GM19043 (cell line): ENCODE measurements at regions not wholly inside any gene's neighbourhood (a gene's known extent, or its start where the extent isn't known, plus 50 kb on each side); places are given as distances from the start of the nearest gene placed in this dataset.

Experiments used
- ATAC-seq: cut with Tn5 transposase; IDR thresholded peaks from one replicate; pipeline ENCODE4 v1.9.1; 2021; ENCODE audit warnings: low read depth; ENCODE audit not compliant: unreplicated experiment

DNA sequence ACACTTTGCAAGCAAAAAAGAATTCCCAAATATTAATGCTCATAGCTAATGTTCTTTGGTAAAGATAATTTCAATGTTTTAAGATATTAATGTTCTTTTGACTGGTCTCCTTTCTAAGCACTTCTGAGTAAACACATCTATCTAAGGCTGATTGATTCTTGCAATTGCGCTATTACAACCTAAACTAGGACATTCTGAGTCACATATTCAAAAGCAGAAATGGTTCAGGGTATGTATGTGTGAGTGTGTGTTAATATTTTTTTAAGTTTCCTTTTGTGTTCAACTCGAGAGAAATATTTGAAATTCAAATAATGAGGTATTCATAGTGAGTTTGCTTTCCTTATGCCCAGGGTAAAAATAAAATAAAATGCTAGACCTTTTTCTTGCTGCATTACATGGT, 203.6 kb upstream of the GRIK3 start:
- no peak for ATAC-seq

DNA sequence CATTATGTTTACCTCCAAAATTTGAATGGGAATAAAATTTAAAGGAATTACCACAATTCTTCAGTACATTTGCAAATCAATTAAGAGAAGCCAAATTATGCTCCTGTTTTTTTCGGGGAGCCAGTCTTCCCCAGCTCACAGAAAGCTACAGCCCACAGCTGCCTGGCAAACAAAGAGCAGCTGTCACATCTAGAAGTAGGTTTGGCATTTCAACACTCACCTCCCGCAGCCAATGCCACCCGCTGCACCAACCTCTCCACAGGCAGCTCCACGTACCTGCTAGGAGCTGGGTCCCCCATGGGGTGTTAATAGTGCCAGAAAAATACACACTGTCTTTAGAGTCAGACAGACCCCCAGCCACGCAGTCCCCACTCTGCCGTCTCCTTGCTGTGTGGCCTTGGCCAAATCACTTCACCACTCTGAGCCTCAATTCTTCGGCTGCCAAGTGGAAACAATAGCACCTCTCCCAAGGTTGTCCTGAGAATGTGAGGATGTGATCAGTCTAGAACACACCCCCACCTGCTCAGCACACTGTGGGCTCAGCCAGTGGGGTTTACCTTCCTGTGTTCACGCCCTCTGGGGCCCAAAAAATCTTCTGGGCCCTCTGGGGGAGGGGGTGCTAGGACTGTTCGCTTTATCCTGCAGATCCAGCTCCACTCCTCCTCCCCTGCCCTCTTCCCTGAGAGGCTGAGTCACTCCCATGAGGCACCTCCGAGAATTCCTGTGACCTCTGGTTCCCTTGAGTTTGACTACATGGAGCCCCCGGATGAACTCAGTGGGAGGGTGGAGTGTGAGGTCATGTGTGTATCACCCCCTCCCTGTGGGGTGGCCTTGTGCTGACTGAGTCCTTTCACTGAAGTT, 204.3 kb upstream of the GRIK3 start:
- ATAC-seq: no peak

DNA sequence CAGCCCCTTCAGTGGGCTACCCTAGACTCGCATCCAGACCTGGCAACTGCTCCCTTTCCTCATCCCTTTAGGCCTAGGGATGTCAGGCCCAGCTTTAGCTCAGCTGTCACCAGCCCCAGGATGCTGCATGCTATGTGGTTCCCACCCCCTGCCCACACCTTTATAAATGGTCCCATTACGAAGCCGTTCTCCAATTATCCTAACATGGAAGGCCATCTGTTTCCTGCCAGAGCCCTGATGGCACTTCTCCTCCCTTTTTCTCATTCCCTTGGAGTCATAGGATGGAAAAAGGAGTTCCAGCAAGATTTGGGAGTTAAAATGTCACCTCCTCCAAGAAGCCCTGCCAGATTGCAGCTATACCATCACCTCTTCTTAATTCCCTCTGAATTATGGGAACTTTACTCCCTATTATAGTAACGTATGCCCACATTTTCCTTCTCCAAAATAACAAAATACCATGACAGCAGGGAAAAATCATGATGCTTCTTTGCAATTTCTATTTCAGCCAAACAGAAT, 205.0 kb upstream of the GRIK3 start:
- no peak for ATAC-seq

DNA sequence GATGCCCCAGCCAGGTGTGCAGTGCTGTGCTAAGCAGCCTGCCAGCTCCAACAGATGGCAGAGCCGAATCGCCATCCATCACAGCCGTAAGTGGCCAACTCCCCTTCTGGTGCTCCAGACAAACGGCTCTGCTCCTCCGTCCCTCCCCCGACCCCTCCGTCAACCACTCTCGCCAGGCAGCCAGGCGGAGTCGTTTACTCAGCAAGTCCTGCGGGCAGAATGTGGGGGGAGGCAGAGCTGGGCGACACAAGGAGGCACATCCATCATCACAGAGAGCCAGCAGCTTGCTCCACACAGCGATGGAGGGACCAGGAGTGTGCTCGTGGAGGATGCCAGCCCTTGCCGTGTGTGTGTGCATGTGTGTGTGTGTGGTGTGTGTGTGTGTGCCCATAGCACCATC, 206.6 kb upstream of the GRIK3 start:
- no peak for ATAC-seq

DNA sequence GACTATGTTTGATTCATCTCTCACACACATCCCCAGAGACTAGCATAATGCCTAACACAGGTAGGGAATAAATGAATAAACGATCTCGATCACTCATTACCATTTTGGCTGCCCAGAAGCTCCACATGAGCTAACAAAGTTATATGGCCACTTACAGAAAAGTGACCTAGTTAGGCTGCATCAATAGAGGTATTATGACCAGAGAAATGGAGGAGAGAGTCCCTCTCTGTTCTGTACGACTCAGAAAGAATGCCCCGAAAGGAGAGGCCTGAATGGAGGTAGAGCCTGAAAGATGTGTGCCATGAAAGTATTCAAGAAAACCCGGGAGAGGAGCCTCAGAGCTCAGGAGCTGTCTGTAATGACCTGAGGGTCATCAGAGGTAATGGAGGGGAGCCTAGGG, 208.2 kb upstream of the GRIK3 start:
- ATAC-seq: no peak

DNA sequence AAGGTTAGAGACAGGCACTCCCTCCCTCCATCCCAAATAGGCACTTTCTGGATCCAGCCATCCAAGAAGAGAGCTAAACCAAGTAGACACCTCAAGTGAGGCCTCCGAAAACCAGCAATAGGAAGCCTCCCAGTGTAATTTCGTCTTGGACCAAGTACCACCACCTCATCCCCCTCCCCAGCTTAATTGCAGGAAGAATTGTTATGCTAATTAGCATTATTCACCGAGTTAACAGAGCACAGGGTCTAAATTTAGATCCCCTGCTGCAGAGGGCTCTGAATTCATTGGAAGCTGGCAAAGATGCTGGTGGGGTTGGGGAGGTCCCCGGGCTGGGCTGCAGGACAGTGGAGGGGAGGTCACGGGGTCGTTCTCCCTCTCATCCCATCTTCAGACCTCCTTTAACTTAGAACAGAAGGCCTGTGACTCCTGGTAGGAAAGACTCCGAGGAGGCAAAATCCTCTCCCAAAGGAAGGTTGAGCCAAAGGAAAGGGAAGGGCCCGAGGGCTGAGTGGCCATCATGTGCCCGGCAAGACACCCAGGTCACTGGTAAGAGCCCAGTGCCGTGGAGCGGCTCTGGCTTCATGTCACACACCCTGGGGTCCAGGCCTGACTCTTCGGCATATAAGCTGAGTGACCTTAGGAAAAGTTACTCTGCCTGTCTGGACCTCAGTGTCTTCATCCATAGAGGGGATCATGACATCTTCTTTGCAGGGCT, 209.2 kb upstream of the GRIK3 start:
- no peak for ATAC-seq

DNA sequence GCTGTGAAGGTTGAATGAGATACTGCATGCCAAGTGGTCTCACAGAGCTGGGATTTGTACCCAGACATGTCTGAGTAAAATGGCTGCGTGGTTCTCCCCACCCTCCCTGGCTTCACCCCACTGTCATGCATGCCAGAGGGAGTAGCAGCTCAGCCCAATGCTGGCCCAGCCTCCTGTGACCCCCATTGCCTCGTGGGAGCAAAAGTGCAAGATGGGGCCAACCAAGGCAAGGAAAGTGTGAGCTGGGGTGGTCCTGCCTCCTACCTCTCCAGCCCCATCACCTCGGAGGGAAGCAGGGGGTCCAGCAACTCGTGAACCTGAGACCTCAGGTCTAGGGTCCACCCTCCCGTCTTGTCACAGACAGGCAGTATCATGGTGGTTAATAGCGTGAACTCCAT, 209.8 kb upstream of the GRIK3 start:
- ATAC-seq: no peak

DNA sequence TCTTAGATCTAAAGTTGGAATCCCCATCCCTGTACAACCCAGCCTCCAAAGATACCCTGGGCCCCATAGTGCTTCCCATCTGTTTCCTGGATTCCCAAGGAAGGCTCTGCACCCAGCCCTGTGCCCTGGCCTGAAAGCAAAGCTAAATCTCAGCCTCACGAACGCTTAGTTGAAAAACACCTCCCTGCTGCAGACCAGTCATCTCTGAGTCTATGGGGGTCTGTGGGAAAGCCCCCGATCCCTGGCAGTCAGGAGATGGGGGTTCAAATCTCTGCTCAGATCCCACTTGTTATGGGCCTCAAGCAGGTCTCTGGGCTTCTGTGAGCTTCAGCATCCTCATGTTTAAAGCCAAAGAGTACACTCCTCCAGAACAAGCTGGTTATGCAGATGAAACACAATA, 210.5 kb upstream of the GRIK3 start:
- no peak for ATAC-seq

DNA sequence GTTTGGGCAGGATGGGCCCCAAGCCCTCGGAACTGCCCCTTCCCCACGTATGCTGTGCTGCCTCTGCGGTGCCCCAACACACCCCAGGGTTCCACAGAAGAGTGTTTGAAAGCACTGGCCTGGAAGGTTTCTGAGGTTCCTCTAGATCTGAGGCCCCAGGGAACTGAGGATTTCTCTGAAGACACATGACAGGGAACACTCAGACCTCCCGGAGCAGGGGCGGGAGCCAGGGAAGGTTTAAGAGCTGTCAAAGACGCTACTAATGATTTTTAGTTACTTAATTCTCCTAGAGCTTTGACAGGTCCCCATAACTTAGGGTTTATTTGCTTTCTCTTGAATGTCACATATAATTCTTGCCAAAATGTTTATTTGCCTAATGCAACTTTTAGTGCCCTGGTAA, 212.3 kb upstream of the GRIK3 start:
- ATAC-seq: no peak

DNA sequence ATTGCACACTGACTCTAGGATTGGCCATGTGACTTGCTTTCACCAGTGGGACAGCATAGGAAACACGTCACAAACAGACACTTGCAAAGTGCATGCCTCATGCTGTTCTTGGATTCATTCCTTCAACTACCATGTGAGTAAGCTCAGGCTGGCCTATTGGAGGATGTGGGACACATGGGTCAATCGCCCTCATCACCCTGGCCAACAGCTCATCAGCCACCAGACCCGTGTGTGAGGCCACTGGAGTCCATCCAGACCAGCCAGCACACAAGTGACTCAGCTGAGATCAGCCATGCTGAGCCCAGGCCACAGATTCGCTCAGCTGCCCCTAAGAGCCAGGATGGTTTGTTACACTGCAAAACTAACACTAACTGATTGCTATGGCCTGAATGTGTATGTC, 216.1 kb upstream of the GRIK3 start:
- ATAC-seq: no peak

DNA sequence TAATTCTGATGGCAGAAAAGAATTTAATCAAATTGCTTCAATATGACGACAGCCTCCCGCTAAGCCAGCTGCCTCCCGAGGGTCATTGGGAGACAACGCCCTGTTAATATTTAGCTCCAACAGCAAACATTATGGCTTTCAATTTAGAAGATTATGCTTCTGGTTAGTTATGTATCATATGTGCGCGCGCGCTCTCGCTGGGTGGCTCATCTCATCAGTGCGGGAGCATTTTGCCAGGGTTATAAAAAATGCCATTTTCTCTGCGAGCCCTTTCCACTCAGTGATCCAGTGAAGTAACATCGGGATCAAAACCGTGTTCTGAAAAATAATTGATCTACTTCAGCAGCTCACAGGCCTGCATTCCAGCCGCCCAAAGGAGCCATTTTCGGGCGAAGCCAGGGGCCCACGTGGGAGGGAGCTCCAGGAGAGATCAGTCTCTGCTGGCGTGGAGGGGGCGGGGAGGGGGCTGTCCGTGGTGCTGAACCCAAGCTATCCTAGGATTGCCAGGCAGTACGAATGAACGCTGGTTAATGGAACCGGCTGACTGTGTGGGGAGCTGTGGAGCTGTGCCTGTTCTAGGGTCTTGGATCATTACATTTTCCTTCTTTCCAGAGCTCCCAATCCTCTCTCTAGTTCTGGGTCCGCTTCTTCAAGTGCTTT, 219.1 kb upstream of the ZC3H12A start:
- ATAC-seq: no peak

DNA sequence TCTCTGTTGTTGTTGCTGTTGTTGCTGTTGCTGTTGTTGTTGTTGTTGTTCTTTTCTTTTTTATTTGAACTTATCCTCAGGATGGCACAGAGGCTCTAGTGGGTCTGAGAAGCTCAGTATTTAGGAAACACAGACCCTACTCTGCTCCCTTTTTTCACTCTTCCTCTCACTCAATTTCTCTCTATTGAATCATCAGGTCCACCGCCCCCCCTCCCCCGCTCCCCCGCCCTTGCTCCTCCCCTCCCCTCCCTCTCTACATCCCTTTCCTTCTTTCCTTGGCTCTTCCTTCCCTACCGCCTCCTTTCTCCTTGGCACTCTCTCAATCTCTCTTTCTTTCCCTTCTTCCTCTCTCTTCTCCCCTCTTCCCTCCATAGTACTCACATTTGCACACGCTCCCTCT, 218.5 kb upstream of the ZC3H12A start:
- ATAC-seq: no peak

DNA sequence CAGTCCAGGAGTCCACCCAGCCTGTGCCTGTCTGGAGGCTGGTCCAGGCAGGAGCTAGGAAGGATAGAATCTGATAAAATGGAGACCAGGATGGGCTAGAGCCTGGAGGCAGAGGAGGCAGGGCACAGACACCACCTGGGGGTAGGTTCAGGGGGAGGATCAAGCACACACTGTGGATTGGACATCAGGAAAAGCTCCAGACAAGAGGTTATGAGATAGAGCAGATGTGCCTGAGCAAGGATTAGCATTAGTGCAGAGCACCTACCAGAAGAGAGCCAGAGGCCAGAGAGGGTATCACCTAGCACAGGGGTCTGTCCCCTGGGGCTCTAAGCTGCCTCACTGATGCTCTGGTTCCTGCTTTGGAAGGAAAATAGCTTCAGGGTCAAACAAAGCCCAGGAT, 216.7 kb upstream of the ZC3H12A start:
- no peak for ATAC-seq

DNA sequence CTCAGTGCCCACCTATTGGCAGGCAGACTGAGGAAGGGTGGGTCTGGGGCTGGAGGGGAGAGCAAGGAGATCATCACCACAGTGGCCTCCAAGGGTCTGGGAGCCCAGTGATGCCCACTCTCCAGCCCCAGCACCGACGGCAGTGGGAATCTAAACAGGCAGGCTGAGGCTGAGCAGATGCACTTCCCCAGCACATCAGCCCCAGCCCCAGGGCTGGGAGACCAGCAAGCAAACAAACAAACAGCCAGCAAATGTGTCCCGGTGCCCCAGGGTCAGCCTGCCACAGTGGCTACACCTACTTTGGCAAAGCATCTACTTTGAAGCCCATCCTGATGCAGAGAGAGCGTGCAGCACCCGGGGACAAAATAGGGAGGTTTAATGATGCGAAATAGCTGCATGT, 216.3 kb upstream of the ZC3H12A start:
- ATAC-seq: no peak

DNA sequence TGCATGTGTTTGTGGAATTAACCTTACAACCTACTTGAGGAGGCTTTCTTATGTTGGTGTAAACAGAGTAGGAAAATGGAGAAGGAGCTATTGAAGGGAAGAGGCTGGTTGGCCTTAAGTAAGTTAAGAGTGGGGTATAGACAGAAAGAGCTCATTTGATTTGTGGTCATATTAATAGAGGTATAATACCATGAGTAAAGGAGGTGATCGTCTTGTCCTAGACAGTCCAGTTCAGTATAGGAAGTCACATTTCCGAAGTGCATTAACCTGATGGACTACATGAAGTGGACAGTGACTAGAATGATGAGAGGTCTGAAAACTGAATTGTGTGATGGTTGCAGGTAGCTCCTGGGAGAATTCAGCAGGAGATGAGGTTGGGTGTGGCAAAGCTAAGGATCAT, 215.4 kb upstream of the ZC3H12A start:
- ATAC-seq: no peak

DNA sequence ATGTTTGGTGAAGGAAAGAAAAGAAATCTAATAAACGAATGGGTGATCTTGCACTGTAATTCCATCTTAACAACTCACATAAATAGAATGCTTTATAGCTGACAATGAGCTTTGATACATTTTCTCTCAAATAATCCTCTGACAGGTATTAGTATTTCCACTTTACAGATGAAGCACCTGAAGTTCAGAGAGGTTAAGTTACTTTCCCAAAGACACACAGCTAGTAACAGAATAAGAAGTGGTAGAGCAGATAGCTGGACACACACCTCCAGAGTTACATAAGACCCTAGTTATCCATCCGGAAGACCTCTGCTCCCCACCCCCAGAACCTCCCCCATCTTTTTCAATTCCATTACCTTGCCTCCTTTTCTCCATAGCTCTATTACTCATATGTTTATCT, 213.3 kb upstream of the ZC3H12A start:
- ATAC-seq: no peak

DNA sequence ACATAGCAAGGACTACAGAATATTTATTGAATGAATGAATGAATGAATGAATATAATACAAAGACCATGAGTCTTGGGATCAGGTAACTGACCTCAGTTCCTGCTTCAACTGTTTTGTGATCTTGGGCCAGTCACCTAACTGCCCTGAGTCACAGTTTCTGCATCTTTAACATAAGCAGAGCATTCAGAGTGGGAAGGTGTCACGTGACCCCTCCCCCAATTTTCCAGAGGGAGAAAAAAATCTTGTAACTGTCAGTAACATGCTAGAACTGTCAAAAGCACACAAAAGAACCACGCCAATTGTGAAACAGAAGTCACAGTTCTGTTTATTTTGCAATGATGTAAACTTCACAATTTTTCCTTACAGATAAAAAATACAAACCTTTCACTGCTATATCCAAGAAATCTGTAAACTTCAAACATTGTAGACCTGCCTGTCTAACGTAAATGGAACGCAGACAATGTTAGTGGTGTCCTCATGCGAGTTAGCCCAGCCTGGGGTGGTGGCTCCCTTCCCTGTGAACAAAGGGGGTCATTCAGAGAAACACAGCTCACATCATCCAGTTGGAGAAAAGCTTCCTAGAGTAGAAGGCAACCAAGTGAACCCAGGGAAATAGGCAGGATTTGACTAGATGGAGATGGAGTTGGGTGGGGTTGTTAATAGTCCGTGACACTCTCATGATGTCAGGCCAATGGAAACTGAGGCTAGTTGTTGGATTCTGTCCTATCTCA, 211.8 kb upstream of the ZC3H12A start:
- ATAC-seq: no peak

DNA sequence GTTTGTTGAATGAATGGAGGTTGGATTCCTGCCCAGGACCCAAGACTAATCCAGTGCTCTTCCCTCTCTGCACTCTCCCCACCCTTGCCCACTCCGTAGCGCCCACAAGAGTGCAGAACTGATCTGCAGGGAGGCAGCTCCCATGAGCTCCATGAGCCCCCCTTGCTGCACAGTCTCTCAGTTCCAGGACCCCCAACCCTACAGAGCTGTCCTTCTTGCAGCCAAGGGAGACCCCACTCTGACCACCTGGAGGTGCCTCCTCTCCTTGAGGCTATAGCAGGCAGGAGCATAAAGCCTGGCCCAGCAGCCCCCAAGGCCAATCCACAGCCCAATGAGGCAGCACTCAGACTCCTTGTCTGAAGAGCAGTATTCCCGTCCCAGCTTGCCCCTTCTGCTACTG, 209.2 kb upstream of the ZC3H12A start:
- ATAC-seq: no peak

DNA sequence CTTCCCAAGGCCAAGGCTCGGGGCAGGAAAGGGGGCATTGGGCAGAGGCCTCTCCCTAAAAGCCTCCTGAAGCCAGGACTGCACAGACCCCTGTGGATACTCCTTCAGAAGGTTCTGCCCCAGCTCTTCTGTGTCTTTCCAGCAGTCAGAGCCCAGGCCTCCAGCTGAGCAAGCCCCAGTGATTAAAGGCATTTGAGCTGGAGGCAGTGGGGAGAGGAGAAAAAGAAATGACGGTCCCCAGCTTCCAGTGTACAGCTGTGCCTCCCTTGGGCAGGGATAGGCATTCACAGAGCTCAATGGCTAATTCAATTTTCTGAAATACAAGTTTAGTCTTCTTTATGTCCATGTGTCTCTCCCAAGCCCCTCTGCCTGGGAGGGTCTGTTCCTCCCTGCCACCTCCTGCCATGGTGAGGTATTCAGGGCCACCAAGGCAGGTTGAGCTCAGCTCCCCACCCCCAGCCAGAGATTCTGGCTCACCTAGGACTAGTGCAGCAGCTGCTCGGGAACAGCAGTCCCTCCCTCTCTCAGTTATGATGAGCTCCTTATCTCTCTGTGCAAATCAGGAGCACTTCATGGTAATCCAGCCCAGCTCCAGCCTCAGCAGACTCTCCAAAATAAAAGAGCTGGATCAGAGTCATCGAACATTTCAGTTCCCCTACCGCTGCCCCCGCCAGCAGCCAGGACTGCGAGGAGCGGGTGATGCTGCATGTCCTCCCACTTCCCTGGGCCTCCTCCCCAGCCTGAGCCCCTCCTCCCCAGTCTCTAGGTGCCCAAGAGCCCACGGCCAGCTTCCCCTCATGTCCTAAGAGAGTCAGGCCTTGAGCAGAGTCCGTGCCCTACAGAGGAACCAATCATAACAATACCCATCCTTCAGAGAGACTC, 208.4 kb upstream of the ZC3H12A start:
- ATAC-seq: no peak
